GM21723 (cell line): ENCODE measurements at regions not wholly inside any gene's neighbourhood (a gene's known extent, or its start where the extent isn't known, plus 50 kb on each side); places are given as distances from the start of the nearest gene placed in this dataset.

Experiments used
- ATAC-seq: cut with Tn5 transposase; IDR thresholded peaks from one replicate; pipeline ENCODE4 v1.9.1; 2021; ENCODE audit warnings: mild to moderate bottlenecking, moderate library complexity; ENCODE audit not compliant: unreplicated experiment

- ATAC-seq, result no peak
Measured at GRCh38 chr1:48164571-48164970, 57.9 kb upstream of the SLC5A9 start.

DNA sequence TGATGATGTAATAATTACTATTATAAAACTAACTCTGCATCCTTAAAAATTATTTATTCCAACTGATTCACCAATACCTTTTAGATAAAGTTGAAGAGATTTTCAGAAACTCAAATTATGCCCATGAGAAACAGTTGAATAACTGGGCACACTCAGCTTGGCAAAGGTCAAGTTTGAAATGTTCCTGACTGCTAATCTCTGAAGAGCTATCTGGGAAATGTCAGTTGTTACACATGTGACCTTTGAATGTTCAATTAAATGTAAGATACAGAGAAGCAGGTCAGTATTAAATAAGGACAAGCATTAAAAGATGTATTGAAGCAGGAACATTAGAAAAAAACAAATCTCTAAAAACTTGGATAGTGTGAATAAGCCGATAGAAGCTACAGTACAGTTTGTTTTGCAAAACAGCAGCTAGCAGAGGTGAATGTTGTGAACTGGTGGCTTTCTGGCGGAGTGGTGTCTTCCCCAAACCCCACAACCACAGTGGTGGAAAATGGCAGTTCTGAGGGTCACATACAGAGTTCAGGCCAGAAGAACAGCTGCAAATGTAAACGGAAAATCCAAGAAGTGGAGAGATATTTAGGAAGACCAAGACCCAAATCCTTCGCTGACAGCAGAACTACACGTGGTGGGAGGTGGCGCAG, 61.9 kb upstream of the SLC5A9 start:
- no peak for ATAC-seq

DNA sequence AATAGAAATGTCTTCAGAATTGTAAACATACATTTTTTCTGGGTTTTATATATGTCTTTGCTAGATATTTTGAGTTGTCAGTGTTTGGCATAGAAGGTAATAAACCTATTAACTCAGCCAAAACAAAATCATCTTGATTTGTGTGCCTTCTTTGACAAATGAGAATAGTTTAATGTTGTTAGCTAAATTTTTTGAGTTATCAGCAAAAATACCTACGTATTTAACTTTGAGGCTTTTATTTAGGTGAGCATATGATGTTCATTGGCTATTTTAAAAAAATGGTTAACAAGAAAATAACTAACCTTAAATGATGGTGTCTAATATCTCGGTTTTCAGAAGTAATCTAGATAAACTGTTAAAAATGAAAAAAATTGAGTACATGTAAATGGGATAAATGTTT, 83.2 kb upstream of the SLC5A9 start:
- ATAC-seq, result no peak

- ATAC-seq, result no peak
Measured at GRCh38 chr1:48127735-48128685, 94.5 kb upstream of the SLC5A9 start.

- no peak for ATAC-seq
Measured at GRCh38 chr1:48123647-48124046, 98.9 kb upstream of the SLC5A9 start.

DNA sequence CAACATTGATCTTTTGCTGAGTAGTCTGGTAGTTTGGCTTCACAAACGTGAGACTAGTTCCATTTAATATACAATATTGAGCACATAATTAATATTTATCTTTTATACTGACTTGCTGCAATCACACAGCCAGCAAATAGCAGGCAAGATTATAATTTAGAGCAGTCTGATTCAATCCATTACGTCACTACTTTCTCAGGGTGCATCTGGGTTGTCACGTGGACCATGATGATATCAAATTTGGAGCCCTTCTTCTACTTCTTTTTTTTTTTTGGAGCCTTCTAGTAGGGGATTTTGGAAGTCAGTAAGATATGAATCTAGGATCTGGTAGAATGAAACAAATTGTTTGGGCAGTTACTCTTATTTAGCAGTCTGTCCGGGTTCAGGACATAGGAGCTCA, 100.6 kb upstream of the SLC5A9 start:
- ATAC-seq, result no peak

- ATAC-seq, result no peak
Measured at GRCh38 chr1:48120621-48121020, 101.9 kb upstream of the SLC5A9 start.

- no peak for ATAC-seq
Measured at GRCh38 chr1:48115835-48116234, 106.7 kb upstream of the SLC5A9 start.

- ATAC-seq, result no peak
Measured at GRCh38 chr1:48114596-48115382, 107.7 kb upstream of the SLC5A9 start.

DNA sequence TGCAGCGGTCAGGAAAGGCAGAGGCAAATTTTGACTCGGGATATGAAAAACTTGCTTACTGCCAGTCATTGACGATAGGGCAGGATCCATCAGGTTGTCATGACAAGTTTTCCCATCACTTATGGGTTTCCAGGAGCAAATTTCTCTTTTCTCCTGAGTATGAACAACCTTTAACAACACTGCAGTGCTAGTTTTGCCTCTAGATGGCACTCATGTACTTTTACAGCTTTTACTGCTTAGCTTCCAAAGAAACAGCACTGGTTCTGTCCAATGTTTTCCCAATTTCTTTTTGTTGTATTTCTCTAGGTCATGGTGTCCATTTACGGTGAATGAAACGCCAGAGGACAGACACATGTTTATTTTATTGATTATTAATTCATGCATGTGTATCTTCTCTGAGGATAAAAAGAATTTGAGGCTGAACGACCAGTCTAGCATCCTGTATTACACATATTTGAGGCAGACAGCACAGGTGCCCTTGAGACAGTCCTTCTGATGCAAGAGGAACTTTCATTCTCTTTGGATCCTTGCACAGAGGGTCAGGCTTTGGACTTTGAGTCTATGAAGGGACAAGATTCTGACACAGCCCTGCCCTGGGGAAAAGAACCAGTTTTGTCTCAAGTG, 112.3 kb upstream of the TRABD2B start:
- no peak for ATAC-seq

GRCh38 chr1:48107516-48107915, 110.3 kb upstream of the TRABD2B start:
- ATAC-seq, result no peak

- no peak for ATAC-seq
Measured at GRCh38 chr1:48106049-48106448, 108.9 kb upstream of the TRABD2B start.

DNA sequence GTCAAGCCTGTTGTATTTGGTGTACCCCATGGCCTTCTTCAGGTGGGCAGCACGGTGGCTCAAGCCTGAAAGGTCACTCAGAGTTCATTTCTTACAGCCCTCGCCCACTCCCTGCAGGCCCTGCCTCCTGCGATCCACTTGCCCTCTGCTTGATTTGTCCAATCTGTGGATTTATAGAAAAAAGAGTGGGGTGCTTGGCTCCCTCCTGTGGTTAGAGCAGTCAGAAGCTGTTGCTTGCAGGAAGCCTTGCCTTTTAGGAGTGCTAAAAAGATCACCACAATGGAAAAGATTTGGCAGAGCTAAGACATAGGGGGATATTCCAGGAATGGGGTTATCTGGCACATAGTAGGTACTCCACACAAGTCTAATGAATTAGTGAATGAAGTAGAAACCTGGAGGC, 108.0 kb upstream of the TRABD2B start:
- no peak for ATAC-seq

DNA sequence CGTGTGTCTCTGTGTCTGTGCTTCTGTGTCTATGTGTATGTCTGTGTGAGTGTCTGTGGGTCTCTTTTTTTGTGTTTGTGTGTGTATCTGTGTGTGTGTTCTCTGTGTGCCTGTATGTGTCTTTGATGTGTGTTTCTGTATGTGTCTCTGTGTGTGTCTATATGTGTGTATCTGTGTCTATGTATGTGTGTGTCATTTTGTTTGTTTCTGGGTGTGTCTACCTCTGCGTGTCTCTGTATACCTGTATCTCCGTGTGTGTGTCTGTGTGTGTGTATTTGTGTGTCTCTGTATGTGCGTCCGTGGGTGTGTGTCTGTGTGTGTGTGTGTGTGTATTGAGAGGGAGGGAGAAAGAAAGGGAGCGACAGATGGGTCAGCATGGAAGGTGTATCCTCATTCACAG, 106.3 kb upstream of the TRABD2B start:
- ATAC-seq, result no peak

DNA sequence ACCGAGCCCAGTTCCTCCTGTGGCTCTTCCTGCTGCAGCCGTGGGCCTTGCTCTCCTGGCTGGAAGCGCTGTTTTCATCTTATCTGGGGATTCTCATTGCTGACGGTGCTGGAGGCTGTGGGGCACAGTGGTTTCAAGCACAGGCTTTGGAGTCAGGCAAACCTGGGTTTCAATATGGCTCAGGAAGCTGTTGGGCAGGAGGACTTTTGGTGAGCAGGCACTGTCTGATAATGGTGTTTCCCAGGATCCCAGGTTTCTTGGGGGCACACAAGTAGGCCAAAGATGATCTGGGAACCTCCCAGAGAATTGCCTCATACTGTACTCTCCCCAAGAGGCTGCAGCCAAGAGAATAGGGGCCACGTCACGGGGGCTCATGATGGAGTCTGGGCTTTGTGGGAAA, 105.6 kb upstream of the TRABD2B start:
- ATAC-seq, result no peak

DNA sequence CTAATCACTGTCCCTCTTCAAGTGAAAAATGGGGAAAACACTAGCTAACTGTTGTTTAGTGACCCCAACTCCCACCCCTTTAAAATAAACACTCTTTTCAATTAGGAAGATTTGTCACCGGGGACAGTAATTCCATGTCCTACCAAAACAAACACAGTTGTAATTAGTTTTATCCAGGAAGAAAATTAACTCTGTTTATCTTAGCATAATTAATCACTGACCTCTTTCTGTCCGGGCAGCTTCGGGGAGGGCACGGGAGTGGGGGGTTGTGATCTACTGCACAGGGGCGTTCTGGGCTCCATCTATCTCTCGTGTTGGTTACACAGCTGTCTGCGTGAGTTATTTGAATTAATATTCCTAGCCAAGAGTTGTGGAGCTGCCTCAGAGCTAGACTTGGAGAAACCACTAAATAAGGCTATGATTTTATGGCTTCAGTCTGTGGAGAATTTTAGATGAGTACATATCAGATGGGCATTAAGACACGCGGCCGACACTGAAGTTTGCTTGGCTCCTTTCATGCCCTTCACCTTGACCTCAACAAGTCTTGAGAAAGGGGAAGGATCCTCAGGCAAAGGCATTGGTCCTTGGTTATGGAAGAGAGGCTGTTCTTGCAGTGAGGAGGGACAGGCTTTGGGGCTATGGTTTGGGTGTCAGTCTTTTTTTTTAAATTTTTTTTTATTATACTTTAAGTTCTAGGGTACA, 102.0 kb upstream of the TRABD2B start:
- no peak for ATAC-seq

GRCh38 chr1:48093696-48094528, 96.7 kb upstream of the TRABD2B start:
- ATAC-seq, result peak; percentile 94

DNA sequence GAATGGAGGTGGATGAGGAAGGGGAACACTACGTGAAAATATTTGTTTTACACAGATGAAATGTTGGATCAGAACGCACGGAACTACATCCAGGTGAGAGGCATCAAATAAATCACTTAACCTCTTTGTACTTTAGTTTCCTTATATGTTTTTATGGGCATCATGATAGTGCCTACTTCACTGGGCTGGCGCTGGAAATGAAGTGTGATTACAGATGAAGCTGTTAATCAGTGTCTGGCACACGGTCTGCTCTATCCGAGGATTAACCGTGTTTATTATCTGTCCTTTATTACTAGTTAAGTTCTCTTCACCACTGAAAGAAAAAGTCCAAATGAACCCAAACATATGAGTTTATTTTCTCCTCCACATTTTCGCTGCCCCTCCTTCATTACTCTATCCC, 96.0 kb upstream of the TRABD2B start:
- no peak for ATAC-seq

GRCh38 chr1:48092401-48092800, 95.2 kb upstream of the TRABD2B start:
- no peak for ATAC-seq
